Choroid plexus epithelial cell (primary cell): ENCODE measurements at regions not wholly inside any gene's neighbourhood (a gene's known extent, or its start where the extent isn't known, plus 50 kb on each side); places are given as distances from the start of the nearest gene placed in this dataset.

ENCODE experiments used
- DNase-seq: peaks from one replicate; pipeline ENCODE4 v3.0.0-alpha.2; 2010; ENCODE audit warnings: low read depth
- H3K4me3 ChIP-seq: 2 replicates; pipeline ENCODE4 v1.5.1; 2011; ENCODE audit warnings: low read depth, mild to moderate bottlenecking, control low read depth, low read length, moderate library complexity
- TF ChIP-seq, protein P1 (sequence below): conservative IDR thresholded peaks from 2 replicates; pipeline ENCODE4 v1.5.1; 2011; ENCODE audit warnings: low read depth, mild to moderate bottlenecking, control low read depth, inconsistent platforms, low read length, moderate library complexity

DNA sequence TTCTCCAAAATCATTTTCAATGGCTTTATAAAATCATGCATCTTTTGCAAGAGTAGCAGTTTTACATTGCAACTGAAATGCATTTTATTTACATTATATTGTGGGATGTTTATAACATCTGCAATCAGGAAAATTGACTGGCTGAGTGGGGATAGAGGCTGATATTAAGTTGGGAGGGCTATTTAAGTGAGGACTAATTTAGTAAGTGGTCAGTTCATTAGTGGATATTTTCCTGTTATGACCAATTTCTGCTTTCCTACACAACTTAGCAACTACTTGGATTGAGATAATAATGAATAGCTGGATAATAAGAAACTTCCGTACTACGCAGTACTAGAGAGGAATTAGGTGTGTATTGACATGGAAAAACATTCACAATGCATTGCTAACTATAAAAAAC, 92.9 kb upstream of the SSBP2 start:
- no peak overlapping the region for H3K4me3 ChIP-seq
- TF ChIP-seq, protein P1, sequence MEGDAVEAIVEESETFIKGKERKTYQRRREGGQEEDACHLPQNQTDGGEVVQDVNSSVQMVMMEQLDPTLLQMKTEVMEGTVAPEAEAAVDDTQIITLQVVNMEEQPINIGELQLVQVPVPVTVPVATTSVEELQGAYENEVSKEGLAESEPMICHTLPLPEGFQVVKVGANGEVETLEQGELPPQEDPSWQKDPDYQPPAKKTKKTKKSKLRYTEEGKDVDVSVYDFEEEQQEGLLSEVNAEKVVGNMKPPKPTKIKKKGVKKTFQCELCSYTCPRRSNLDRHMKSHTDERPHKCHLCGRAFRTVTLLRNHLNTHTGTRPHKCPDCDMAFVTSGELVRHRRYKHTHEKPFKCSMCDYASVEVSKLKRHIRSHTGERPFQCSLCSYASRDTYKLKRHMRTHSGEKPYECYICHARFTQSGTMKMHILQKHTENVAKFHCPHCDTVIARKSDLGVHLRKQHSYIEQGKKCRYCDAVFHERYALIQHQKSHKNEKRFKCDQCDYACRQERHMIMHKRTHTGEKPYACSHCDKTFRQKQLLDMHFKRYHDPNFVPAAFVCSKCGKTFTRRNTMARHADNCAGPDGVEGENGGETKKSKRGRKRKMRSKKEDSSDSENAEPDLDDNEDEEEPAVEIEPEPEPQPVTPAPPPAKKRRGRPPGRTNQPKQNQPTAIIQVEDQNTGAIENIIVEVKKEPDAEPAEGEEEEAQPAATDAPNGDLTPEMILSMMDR: no peak
- DNase-seq: no peak

DNA sequence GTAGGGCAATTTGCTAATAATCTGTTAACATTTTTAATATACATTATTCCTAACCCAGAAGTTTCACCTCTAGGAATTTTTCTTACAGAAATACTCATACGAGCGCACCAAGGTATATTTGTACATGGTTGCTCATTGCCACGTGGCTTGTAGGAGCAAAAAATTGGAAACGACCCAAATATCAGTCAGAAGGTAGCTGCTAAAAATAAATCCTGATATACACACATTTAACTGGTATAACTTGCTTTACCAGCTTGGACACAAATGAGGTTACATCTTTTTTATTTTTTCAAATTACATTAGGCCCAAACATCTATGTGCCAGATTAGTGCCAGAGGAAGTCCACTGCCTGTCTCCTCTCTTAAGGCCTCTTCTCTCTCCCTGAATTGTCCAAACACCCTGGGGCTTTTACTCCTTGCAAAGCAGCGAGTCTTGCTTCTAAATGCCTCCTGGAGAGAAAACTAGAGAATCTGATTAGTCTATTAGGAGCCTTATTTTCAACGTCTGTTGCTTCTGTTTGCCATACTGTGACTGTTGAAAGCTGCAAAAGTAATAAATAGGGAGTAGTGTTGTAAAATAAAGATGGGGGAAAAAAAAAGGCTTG, 92.0 kb upstream of the SSBP2 start:
- DNase-seq: no peak
- H3K4me3 ChIP-seq: no peak overlapping the region
- TF ChIP-seq, protein P1: no peak

DNA sequence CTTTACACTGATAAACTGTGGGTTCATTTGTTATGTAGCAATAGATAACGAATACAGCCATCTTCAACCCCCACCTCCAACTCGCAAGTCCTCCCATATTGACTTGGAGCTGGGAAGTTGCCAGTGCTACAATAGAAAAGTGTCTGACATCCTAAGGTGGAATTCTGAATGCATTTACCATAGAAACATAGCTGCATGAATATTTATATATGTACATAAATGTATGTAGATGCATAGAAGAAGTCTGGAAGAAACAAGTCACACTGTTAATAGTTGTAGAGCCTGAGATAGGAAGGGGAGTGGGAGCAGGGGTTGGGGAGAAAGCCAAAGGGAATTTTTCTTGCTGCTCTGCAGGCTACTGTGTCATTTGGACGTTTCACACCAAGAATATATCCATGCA, 88.1 kb upstream of the SSBP2 start:
- TF ChIP-seq, protein P1: no peak
- no peak for DNase-seq
- no peak overlapping the region for H3K4me3 ChIP-seq

DNA sequence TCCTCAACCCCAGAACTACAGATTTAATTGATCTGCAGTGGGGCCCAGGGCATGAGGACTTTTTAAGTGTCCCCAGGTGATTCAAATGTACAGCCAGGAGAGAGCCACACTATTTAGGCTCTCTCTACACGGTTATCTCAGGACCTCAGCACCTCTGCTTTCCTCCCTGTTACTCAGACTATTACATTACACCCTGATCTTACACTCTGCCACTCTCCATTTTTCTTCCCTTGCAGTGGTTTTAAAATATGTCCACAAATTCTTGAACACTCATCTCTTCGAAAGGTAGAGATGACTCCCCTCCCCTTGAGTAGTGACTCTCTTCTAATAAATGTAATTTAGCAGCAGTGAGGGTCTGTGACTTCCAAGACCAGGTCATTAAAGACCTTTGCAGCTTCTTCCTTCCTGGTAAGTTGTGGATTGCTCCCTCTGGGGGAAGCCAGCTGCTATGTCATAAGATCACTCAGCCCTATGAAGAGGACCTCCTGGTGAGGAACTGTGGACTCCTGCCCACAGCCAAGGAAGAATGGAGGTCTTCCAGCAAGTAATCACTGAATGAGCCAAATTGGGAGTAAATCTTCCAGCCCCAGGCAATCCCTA, 87.5 kb upstream of the SSBP2 start:
- TF ChIP-seq, protein P1: peak; percentile 81
- H3K4me3 ChIP-seq: no peak overlapping the region
- peak; percentile 78 for DNase-seq

DNA sequence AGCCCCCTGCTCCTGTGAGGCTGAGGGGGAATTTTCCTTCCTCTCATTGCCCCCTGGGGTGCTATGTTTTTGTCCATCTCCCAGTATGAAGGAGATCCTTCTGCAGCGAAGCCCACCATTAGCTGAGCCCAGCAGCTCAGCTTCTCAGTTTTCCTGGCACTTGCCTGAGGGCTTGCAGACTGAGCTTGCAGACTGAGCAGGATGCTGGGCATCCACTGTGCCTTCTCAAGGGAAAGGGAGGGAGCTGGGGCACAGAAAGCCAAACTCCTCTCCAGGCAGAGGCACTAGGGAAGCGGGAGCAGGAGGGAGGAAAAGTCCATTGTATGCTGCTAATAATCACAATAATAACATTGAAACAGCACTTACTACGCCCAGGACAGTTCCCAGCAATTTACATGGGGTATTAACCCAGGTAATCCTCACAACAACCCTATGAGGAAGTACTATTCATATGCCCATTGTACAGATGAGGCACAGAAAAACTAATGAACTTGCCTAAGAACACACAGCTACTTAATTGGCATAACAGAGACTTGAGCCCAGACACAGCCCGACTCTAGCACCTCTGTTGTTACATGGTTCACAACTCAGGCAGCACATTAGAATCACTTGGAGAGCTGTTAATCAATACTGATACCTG, 86.9 kb upstream of the SSBP2 start:
- DNase-seq: no peak
- H3K4me3 ChIP-seq: no peak overlapping the region
- TF ChIP-seq, protein P1: no peak

DNA sequence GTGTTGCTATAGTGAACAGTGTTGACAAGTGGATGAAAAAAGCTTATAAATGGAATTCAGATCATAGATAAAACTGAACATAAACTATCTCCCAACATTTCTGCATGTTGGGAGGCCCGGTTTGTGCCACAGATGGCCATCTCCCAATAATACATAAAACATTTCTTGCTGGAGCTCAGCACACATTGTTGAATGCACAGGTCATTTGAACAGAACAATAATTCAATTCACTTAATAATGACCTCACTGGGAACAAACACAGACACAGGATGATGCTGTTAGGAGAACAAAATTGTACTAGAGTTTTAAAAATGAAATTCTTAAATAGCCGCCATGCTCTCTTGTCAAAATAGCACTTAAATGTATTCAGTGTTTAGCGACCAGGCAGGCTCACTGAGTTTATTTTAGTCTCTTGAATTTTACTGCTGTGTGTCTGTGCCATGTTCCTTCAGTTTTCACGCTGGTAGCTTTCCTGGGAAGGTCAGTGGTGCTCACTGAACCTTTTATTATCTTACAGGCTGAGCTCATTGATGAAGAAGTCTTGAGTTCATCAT, 85.0 kb upstream of the SSBP2 start:
- H3K4me3 ChIP-seq: no peak overlapping the region
- no peak for DNase-seq
- TF ChIP-seq, protein P1: no peak
